DND-41 (cell line): ENCODE measurements at regions not wholly inside any gene's neighbourhood (a gene's known extent, or its start where the extent isn't known, plus 50 kb on each side); places are given as distances from the start of the nearest gene placed in this dataset.

ENCODE experiments used
- ATAC-seq: fragments of 200-7000 bp; cut with Tn5 transposase; 3 replicates; pipeline ENCODE4 v1.9.1; 2021; ENCODE audit warnings: low read depth; ENCODE audit not compliant: insufficient read depth
- DNase-seq: peaks from one replicate; pipeline ENCODE4 v3.0.0-alpha.2; 2020
- H2AFZ ChIP-seq: 2 replicates; pipeline ENCODE4 v1.6.0; 2012; ENCODE audit warnings: low read depth, low read length
- H3K27ac ChIP-seq: 2 replicates; pipeline ENCODE4 v1.5.1; 2012; ENCODE audit warnings: low read length, inconsistent platforms
- H3K27me3 ChIP-seq: fragments of 200-600 bp; sonication (generic); 2 replicates; pipeline ENCODE4 v1.6.0; 2012; ENCODE audit warnings: low read length, mild to moderate bottlenecking, inconsistent platforms; ENCODE audit not compliant: insufficient read depth, poor library complexity
- H3K36me3 ChIP-seq: 2 replicates; pipeline ENCODE4 v1.5.1; 2012; ENCODE audit warnings: low read length, inconsistent platforms; ENCODE audit not compliant: insufficient read depth
- H3K4me1 ChIP-seq: 2 replicates; pipeline ENCODE4 v1.5.1; 2012; ENCODE audit warnings: mild to moderate bottlenecking, low read length; ENCODE audit not compliant: insufficient read depth
- H3K4me2 ChIP-seq: 2 replicates; pipeline ENCODE4 v1.6.0; 2012; ENCODE audit warnings: mild to moderate bottlenecking, moderate library complexity, low read length, inconsistent platforms; ENCODE audit not compliant: insufficient read depth
- H3K4me3 ChIP-seq, 2 experiments: fragments of 200-600 bp in 1 of 2; shearing (Covaris generic) in 1 of 2; 2 replicates each; pipeline ENCODE4 v1.5.1; 2012 to 2016; ENCODE audit warnings: inconsistent platforms in 2 of 2, low read length in 2 of 2, mild to moderate bottlenecking in 2 of 2, low read depth in 1 of 2, moderate library complexity in 1 of 2
- H3K79me2 ChIP-seq: 2 replicates; pipeline ENCODE4 v1.6.0; 2012; ENCODE audit warnings: low read length, inconsistent platforms; ENCODE audit not compliant: insufficient read depth
- H3K9ac ChIP-seq: 2 replicates; pipeline ENCODE4 v1.6.0; 2012; ENCODE audit warnings: low read depth, mild to moderate bottlenecking, inconsistent platforms, low read length, moderate library complexity
- H3K9me3 ChIP-seq: 2 replicates; pipeline ENCODE4 v1.5.1; 2012; ENCODE audit warnings: low read length, moderate library complexity, mild to moderate bottlenecking, inconsistent platforms; ENCODE audit not compliant: insufficient read depth, severe bottlenecking
- H4K20me1 ChIP-seq: 2 replicates; pipeline ENCODE4 v1.6.0; 2012; ENCODE audit warnings: low read length; ENCODE audit not compliant: insufficient read depth
- EZH2 ChIP-seq: IDR thresholded peaks from 3 replicates; pipeline ENCODE4 v1.6.1; 2012; ENCODE audit warnings: borderline replicate concordance, low read depth, mild to moderate bottlenecking, moderate library complexity, low read length, inconsistent platforms; ENCODE audit not compliant: severe bottlenecking
- TF ChIP-seq, protein P1 (sequence below): IDR thresholded peaks from 2 replicates; pipeline ENCODE4 v1.5.1; 2012; ENCODE audit warnings: borderline replicate concordance, low read length, moderate library complexity, mild to moderate bottlenecking; ENCODE audit not compliant: poor library complexity, severe bottlenecking; ENCODE audit errors: extremely low read depth

DNA sequence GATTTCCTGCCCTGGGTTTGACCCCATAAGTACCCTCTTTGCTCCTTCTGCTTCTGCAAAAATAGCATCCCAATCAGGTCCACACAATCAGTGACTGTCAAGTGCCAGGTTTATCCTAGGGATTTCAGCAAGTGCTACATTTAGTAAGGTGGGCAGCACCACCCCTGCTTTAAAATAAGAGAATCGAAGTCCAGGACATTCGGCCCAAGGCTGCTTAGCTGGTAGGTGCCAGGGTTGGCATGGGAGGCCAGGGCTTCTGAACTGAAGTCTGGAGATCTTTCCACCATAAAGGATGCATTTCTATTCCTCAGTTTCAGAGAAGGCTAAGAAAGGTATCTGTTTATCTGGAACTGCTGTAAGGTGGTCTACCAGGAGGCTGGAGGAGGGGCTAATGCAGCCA is 408.3 kb downstream of the ZNF536 start:
- H3K4me1 ChIP-seq: no peaks in the 10 kb centered on the region
- no peak overlapping the region for H2AFZ ChIP-seq
- H3K9ac ChIP-seq: no peak overlapping the region
- no peaks in the 10 kb centered on the region for H3K9me3 ChIP-seq
- H3K4me3 ChIP-seq: no peak overlapping the region
- no peak overlapping the region for H3K4me2 ChIP-seq
- TF ChIP-seq, protein P1, sequence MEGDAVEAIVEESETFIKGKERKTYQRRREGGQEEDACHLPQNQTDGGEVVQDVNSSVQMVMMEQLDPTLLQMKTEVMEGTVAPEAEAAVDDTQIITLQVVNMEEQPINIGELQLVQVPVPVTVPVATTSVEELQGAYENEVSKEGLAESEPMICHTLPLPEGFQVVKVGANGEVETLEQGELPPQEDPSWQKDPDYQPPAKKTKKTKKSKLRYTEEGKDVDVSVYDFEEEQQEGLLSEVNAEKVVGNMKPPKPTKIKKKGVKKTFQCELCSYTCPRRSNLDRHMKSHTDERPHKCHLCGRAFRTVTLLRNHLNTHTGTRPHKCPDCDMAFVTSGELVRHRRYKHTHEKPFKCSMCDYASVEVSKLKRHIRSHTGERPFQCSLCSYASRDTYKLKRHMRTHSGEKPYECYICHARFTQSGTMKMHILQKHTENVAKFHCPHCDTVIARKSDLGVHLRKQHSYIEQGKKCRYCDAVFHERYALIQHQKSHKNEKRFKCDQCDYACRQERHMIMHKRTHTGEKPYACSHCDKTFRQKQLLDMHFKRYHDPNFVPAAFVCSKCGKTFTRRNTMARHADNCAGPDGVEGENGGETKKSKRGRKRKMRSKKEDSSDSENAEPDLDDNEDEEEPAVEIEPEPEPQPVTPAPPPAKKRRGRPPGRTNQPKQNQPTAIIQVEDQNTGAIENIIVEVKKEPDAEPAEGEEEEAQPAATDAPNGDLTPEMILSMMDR: no peak
- no peak for TF ChIP-seq EZH2
- DNase-seq (no peak), ATAC-seq (no peak)
- H4K20me1 ChIP-seq: no peaks in the 10 kb centered on the region
- H3K36me3 ChIP-seq: no peaks in the 10 kb centered on the region
- no peak overlapping the region for H3K27ac ChIP-seq
- no peaks in the 10 kb centered on the region for H3K79me2 ChIP-seq
- no peaks in the 10 kb centered on the region for H3K27me3 ChIP-seq

DNA sequence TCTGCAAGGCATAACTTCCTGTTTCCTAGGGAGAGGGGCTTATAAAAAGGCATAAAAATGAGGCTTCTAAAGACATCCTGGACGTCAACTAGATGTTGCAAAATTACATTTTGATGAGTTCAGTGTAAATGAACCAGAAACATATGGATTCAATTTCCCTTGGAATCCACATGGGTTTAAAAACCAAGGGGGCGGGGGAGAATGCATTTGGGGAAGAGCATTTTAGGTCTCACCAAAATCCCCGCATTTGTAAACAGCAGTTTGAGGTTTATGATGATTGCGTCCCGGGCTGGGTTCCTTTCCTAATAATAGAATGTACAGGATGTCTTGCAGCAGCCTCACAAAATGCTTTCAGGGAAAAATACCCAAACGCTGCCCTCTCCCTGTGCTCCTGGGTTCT is 407.8 kb downstream of the ZNF536 start:
- H2AFZ ChIP-seq: no peak overlapping the region
- H3K4me2 ChIP-seq: no peak overlapping the region
- H3K27ac ChIP-seq: no peak overlapping the region
- ATAC-seq: no peak
- DNase-seq: no peak
- H3K4me3 ChIP-seq: no peak overlapping the region
- no peaks in the 10 kb centered on the region for H3K36me3 ChIP-seq
- no peaks in the 10 kb centered on the region for H3K79me2 ChIP-seq
- no peaks in the 10 kb centered on the region for H3K27me3 ChIP-seq
- no peaks in the 10 kb centered on the region for H4K20me1 ChIP-seq
- no peaks in the 10 kb centered on the region for H3K9me3 ChIP-seq
- no peaks in the 10 kb centered on the region for H3K4me1 ChIP-seq
- no peak for TF ChIP-seq EZH2
- TF ChIP-seq, protein P1: no peak
- no peak overlapping the region for H3K9ac ChIP-seq

DNA sequence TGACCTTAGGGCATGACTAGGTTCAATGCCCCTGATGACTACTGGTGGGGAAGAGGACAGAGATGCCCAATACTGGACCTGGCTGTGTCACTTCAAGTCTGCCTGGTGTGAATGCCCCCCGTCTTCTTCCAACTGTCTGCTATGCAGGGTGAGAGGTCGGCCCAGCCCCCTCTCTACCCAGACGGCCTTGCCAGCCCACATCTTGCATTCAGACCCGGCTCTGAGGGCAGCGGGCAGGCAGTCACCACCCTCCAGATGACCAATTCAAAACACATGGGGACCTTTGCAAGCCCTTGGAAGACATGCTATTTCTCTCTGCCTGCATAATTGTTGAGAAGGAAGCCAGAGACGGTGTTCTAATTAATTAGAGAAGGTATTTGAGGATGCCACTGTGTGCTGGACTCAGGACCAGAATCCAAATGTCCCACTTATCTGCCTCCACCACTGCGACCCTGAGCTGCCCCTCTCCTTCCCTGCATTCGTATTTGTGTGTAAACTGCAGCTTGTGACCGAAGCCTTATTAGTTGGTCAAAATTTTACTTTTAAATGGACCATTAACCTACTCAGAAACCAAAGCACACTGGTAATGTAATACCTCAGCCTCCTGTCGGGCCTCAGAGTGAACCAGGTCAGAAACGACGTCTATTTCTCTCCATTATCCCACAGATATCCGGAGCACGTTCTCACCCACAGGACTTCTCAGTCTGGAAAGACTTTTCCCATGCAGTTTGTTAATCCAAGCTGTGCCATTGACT is 407.0 kb downstream of the ZNF536 start:
- DNase-seq: no peak
- Histone ChIP-seq H3K36me3 (no peaks in the 10 kb centered on the region), H4K20me1 (no peaks in the 10 kb centered on the region), H3K27me3 (no peaks in the 10 kb centered on the region), H3K79me2 (no peaks in the 10 kb centered on the region), H3K9me3 (no peaks in the 10 kb centered on the region), H3K4me1 (no peaks in the 10 kb centered on the region), H3K27ac (no peak overlapping the region), H3K4me2 (no peak overlapping the region), H3K9ac (no peak overlapping the region), H3K4me3 (no peak overlapping the region), H2AFZ (no peak overlapping the region)
- no peak for ATAC-seq
- no peak for TF ChIP-seq EZH2
- TF ChIP-seq, protein P1: no peak
